Medulla oblongata (tissue), 1 donor: ENCODE measurements at regions not wholly inside any gene's neighbourhood (a gene's known extent, or its start where the extent isn't known, plus 50 kb on each side); places are given as distances from the start of the nearest gene placed in this dataset.
"Not testable (repeated sequence)": the region's sequence is repeated elsewhere in the genome, so short reads cannot be mapped to it uniquely, and the experiment has no call there.

Source experiments
- DNase-seq: peaks from one replicate; pipeline ENCODE4 v3.0.0-alpha.2; 2015; ENCODE audit errors: extremely low spot score

- no peak for DNase-seq
Measured at GRCh38 chr12:115898670-115899069, 378.8 kb downstream of the MED13L start.

DNA sequence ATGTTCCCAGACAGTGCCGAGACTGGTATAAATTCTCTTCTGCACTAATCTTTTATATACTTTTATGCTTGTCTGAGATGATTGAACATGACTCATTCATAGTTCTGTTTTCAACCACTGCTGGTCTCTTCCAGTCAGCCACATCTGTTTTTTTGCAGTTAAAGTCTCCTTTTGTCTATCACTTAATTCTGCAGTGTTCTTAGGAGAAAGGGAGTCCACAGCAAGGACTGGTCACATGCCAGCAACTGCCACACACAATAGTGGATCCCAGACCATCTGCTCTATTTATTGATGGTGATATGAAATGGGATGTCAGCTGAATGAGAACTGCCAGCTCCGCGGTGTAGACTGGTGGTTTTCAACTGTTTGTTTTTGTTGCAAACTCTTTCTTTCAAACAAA, 379.8 kb downstream of the MED13L start:
- DNase-seq = no peak

GRCh38 chr12:115895247-115895646, 382.2 kb downstream of the MED13L start:
- DNase-seq = no peak

- DNase-seq = peak; percentile 31
Measured at GRCh38 chr12:115891556-115892164, 385.8 kb downstream of the MED13L start.

DNA sequence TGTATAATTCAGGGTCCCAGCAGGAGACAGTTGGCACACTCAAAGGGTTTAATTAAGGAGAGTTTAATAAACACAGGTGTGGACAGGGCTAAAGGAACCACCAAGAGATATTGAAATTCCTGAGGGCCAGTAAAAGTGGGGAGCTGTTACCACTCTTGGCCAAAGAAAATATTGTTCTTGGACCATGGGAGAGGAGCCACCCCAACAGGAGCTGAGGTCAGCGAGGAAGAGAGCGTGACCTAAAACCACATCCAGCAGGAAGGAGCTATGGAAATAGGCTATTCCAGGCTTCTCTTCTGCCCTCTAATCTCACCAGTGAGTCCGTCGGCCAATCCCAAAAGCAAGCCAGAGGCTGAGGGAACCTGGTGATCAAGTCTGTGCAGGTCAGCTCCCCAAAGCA, 390.8 kb downstream of the MED13L start:
- no peak for DNase-seq

- no peak for DNase-seq
Measured at GRCh38 chr12:115885040-115885690, 392.3 kb downstream of the MED13L start.

- DNase-seq = no peak
Measured at GRCh38 chr12:115882936-115883335, 394.6 kb downstream of the MED13L start.

GRCh38 chr12:115880238-115880637, 397.3 kb downstream of the MED13L start:
- DNase-seq = no peak

GRCh38 chr12:115879354-115879753, 398.1 kb downstream of the MED13L start:
- no peak for DNase-seq

GRCh38 chr12:115873451-115874082, 403.9 kb downstream of the MED13L start:
- DNase-seq = no peak

- no peak for DNase-seq
Measured at GRCh38 chr12:115872919-115873357, 404.6 kb downstream of the MED13L start.

GRCh38 chr12:115872212-115872611, 405.3 kb downstream of the MED13L start:
- no peak for DNase-seq

GRCh38 chr12:115871714-115872113, 405.8 kb downstream of the MED13L start:
- DNase-seq = peak; percentile 8

DNA sequence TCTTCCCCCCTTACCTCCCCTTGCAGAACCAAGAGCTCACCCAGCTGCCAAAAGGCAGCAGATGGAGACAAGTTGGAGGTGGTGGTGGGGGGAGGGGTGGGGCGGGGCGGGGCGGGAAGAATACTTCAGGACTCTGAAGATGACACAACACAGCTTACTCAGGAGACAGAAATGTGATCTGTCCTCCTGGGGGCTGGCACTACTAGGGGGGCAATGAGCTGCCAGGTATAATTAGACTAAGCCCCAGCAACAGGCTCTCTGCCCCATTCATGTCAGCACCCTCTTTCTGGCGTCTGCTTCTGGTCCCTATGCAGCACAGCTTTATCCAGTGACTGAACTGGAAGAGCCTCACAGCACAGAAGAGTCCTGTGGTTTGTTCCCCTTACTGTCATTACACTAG, 407.0 kb downstream of the MED13L start:
- DNase-seq = no peak

DNA sequence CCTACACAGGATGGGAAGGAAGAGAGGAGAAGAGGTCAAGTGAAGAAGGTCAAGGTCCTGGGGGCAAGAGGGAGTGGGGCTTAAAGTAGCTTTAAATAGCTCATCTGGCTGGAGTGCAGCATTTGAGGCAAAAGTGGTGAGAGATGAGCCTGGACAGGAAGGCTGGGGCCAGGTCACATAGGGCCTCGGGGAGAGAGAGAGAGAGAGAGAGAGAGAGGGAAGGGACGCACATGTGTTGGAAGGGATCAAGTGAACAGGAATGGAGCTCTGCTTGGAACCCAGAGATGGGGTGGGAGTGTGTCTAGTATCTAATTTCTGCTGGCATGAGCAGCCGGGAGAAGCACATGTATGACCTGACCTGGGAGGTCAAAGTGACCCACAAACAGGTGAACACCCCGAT, 407.5 kb downstream of the MED13L start:
- no peak for DNase-seq

DNA sequence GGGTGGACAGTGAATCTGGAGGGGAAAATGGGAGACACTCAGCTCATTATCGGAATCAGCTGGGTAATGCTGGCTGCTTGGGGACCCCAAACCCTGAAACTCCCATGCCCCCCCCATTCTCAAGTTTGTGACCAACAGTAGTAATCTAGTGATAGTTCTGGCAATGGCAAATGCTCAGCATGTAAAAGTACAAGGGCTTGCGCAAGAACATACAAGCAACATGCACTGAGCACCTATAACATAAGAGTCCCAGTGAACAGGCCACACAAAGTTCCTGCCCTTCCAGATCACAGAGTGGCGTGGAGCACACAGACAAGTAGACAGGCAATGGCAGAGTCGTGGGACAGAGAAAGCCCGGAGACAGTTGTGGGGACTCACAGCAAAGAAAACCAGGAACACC, 407.9 kb downstream of the MED13L start:
- no peak for DNase-seq

DNA sequence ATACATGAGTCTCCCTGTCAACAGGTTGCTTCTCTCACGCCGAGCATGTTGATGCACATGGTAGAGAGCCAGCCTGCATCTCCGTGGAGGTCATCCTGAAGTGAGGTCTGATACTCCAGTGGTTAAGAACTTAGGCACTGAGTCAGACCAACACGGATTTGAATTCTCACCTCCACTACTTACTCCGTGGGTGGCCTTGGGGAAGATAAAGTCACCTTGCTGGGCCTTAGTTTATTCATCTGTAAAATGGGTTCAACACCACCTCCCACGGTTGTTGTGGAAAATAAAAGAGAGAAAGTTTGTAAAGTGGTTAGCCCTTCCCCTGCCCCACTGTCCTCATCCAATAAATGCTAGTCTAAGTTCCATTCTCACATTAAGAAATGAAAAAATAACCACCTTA, 408.9 kb downstream of the MED13L start:
- no peak for DNase-seq

DNA sequence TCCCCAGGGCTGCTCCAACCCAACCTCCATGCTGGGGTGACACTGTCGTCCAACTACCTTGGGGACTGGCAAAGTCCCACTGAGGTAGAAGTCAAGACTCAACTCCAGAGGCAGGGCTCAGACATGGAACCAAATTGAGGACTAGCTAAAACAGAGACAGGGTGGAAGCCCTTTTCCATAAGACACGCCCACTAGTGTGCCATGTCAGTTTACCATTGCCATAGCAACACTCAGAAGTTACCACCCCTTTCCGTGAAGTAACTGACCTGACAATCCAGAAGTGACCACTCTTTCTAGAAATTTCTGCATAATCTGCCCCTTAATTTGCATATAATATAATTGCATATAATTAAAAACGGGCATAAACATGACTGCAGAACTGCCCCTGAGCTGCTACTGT, 409.6 kb downstream of the MED13L start:
- no peak for DNase-seq

DNA sequence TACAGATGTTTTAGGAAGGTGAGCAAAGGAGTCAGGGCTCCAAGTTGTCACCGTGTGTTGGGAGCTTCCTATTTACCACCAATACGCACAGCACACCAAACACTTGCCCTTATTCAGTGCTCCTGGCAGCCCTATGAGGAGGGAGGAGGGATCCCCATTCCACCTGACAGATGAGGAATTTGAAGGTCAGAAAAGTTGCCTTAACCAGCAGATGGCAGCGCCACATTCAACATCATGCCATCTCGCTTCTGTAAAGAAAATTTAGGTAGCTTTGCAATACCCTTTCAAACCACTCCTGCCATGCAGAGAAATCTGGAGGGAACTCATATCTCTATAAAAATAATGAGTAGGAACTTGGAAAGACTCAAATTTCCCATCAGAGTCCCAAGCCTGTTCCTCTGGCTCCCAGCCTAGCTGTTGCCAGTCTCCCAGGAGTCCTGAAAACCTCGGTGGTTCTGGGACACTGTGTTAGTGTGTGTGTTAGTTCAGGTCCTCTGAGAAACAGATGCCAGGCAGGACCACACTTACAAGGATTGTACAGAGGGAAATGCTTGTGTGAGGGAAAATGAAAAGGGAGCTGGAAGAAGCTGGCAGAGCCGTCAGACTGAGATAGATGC, 410.5 kb downstream of the MED13L start:
- DNase-seq = no peak

DNA sequence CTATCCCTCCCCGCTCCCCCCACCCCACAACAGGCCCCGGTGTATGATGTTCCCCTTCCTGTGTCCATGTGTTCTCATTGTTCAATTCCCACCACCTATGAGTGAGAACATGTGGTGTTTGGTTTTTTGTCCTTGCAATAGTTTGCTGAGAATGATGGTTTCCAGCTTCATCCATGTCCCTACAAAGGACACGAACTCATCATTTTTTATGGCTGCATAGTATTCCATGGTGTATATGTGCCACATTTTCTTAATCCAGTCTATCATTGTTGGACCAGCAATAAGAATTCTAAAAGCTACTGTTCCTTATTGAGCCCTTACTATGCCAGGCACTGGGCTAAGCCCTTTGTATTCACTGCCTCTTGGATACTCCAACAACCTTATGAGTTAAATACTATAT, 411.2 kb downstream of the MED13L start:
- not testable (repeated sequence) for DNase-seq

DNA sequence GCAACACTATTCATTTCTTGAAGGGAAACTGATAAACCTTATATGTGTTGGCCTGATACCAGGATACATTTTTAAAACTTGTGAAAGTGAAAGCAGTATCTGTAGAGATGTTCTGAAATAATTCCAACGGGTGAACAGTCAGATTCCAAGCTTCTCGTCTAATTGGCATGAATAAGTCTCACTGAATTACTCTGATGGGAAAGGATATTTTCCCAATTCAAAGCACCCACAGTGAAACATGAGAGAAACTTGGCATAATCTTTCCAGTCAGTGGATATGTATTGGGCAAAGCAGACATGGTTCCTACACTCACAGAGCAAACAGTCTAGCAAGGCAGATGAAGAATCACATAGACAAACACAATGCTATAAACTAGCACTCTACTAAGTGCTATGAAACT, 413.1 kb downstream of the MED13L start:
- no peak for DNase-seq

DNA sequence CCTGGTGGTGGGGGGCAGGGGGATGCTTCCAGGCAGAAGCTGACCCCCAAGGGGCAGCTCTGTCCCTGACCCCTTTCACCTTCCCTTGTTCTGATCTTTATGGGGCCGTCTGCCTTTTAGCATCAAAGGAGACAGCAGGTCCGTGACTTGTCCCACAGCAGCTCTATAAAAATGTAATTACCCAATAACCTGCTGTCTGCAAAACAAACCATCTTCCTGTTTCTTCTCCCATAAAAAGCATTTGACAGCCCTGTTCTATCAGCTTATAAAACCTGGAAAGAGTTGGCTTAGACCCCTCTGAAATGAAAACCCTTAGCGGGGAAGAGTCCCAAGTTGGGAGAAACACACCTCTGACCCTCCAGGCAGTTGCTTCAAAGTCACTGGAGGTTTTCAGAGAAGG, 416.9 kb downstream of the MED13L start:
- no peak for DNase-seq

GRCh38 chr12:115859231-115859630, 418.3 kb downstream of the MED13L start:
- DNase-seq = peak; percentile 68
